Colon (tissue), 2 donors: ENCODE measurements at regions not wholly inside any gene's neighbourhood (a gene's known extent, or its start where the extent isn't known, plus 50 kb on each side); places are given as distances from the start of the nearest gene placed in this dataset.
"Not testable (repeated sequence)": the region's sequence is repeated elsewhere in the genome, so short reads cannot be mapped to it uniquely, and the experiment has no call there.

Source experiments
- FAIRE-seq: peaks from 2 replicates; lab custom pipeline; 2012; peaks lifted over from hg19 to GRCh38; lab: Jason Lieb, UNC
- donor health status: control.
- donor health status: control.

DNA sequence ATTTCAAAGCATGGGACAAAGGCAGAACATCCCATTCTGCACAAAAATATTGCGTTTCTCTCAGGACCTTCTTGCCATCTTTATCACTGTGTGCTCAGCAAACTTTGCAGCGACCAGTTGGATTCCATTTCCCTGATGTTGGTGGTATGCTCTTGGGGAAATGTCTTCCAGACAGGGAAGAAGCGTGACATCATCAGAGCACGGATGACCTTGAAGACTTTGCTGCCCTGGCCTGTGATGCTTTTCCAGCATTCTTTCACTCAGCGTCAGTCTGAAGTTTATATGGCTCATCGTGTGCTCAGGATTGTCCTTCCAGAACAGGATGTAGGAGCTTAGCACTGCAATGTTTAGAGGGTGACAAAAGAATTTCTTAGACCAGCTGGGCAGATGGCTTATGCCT, 131.4 kb upstream of the F3 start:
- no peak for FAIRE-seq

DNA sequence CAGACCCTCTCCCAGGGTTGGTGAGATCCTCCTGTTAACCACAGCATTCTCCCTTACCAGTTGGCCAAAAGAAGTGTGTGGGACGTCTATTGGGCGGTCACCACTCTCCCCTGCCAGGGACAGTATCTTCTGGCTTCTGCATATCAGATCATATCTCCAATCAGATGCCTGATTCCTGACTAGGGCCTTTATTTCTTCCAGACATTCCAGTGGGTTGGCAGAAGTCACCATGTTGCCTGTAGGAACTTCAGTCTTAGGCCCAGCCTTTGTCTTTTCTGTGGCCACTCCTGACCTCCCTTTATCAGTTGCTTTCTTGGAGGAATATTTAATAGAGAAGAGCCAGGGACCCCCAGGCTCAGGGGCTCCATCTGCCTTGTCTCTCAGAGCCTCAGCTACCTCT, 130.4 kb upstream of the F3 start:
- FAIRE-seq, result no peak

DNA sequence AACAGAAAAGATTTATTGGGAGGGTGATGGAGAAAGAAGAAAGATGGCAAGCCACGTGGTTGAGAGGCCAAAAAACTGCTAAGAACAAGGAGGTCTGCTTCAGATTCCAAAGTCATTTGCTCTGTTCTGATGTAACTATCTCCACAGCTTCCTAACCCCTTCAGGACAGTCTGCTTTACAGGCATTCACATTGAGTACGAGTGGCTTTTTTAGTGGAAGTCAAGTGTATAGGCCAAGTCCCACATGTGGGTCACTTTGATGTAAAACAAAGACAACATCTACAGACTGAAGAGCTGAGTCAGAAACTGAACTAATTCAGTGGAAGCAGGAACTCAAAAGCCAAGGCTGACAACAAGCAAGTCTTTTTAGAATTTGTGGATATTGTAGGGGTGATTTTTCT, 128.7 kb upstream of the F3 start:
- FAIRE-seq, result no peak

DNA sequence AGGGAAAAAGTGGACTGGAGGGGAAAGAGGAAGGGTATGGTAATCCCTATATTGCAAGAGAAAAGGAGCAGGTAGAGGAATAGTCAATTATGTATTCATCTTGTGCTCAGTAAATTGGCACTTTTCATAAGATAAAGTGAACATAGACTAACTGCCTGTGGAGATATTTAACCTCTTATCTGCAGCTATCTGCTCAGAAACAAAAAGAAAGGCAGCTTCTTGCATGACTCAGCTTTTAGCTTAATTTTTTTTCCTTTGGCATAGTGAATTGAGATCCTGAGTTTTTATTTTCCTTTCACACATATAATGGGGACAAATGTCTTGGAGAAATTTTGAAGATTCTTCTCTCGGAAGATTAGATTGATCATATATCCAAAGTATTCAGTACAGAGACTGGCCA, 127.6 kb upstream of the F3 start:
- no peak for FAIRE-seq

DNA sequence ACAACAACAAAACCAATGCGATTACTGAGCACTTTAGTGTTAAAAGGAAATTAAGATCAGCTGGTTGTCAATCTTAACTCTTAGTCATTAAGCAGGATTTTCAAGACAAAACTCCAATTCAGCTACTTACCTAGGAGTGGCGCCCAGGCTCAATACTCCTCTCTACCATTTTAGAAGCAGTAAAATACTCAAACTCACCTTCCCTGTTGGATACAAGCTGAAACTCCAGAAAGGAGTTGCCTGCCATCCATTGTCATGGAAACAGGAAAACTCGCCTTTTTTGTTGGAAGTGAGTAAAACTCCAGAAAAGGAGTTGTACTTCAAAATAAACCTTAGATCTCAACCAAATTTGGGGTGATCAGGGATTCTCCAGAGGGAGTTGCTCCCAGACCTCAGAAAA, 127.0 kb upstream of the F3 start:
- no peak for FAIRE-seq

DNA sequence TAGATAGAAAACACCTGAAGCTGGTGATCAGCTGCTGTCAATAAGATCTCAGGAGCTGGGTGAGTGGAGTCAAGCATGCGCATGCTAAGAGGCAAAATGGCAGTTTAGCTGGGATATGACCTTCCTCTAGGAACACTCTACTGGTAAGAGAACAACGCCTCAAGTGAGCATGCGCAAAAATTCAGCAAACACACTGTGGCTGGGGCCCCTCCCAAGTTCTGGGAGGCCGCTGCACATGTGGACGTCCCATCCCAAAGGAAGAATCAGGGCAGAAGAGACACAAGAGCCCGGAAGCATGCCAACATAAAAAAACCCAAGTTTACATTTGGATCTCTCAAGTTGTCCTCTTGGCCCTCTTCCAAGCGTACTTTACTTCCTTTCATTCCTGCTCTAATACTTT, 126.3 kb upstream of the F3 start:
- no peak for FAIRE-seq

DNA sequence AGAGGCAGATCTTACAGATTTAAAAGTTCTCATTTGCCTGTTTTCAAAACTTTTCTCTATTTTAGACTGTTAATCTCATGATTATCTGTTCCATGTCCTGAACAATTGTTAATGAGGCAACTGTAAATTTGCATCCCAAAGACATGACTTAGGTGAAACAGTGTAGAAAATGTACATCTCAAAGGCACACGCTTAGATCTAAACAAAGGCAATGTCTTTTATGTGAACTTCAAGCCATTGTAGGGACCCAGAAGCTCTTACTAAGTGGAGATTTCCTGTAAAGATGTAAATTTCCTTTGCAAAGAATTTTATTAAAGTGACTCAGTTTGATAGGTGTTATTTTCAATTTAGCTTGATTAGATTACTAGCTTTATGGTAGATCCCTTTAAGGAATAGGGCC, 125.2 kb upstream of the F3 start:
- FAIRE-seq, result no peak

DNA sequence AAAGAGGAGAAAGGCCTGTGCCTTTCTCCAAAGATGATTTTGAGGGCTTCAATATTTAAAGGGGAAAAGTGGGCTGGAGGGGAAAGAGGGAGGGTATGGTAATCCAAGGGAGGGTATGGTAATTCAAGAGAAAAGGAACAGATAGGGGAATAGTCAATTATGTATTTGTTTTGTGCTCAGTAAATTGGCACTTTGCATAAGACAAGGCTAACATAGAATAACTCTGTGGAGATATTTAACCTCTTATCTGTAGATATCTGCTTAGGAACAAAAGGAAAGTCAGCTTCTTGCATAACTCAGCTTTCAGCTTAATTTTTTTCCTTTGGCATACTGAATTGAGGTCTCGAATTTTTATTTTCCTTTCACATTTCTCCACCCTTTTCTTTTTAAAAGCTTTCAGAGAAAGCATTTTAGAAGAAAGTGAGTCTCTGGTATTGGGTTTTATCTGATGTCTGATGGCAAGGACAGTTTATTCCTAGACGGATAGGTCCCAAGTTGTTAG, 119.9 kb upstream of the F3 start:
- FAIRE-seq, result no peak

DNA sequence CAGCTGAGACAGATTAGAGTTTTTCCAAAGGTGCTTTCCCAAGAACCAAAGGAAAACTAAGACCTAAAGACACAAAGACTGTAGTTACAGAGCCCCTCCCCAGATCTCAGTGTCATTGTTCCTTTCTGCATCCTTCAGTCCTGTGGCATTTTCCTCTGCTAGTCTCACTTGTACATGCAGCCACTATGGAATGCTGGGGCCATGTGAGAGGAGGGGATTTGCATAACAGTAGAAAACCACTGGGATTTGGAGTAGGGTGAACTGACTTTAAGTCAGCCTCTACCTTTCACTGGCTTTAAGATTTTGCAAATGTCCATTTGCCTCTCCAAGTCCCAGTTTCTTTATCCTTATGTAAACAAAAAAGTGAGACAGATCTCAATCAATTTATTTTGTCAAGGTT, 119.4 kb upstream of the F3 start:
- no peak for FAIRE-seq

DNA sequence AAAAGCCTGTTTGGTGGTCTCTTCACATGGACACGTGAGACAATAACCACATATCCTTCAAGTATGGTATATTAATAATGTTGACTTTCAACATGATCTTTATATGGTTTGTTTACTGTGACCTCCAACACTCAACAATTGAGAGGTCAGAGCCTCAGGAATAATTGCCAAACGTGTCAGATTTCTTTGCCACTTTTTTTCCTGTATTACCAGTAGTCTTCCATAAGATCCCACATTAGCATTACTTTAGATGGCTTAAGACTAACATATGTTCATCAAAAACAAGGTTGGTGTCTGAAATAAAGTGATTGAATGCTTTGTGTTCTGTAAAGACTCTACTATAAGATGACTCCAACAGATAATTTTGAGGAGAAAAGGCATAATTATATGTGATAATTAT, 118.7 kb upstream of the F3 start:
- FAIRE-seq, result no peak

DNA sequence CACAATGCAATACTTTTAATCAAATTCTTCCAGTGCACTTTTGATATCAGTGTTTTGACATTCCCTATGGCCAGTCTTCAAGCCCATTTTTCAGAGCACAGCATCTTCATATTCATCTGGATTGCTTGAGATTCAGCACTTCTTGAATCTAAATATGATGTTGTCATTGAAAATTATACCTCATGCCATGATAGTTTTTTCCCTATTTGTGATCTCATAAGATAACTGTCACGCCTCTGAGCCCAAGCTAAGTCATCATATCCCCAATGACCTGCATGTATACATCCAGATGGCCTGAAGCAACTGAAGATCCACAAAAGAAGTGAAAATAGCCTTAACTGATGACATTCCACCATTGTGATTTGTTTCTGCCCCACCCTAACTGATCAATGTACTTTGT, 117.6 kb upstream of the F3 start:
- FAIRE-seq, result not testable (repeated sequence)

DNA sequence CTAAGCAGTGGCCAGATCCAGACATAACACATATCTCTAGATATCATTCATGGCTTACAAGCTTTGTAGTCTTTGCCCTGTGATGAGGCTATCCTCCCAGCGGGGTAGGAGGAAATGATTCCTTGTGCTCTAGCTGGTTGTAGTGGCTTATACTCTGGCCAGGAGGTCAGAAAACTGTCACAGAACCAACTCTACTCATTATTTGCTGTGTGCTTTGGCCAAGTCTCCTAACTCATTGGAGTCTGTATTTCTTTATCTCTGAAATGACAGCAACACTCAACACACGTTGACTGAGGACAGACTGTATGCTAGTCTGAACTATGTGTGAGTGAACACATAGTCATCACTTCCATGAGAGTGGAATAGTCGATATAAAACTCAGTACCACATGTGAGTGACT, 116.7 kb upstream of the F3 start:
- FAIRE-seq, result no peak

DNA sequence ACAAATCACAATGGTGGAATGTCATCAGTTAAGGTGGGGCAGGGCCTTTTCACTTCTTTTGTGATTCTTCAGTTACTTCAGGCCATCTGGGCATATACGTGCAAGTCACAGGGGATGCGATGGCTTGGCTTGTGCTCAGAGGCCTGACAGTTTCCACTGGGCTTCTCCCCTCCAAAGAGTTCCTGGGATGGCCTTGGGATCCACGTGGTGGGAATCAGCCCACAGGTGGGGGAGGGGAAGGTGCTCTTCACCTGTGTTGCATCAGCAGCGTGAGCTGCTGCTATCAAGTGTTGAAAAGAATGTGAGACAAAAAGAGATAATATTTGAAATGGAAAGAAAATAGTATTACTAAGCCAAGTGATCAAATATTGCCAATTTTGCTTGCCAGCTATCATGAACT, 116.2 kb upstream of the F3 start:
- not testable (repeated sequence) for FAIRE-seq

DNA sequence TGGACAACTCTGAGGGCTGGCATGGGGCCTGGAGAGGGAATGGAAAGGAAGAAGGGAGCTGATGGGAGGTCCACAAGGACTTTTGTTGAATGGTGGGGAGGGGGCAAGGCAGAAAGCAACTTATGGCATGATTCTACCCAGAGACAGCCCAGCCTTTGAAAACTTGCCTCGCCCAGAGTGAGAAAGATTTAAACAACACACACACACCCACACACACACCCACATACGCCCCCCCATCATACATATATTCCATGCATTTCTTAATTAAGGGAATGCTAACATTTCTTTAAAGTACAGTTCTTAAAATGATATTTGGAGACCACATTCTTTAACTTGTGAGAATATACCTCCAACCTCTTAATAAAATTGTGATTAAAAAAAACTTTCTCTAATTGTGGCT, 115.4 kb upstream of the F3 start:
- FAIRE-seq, result no peak

DNA sequence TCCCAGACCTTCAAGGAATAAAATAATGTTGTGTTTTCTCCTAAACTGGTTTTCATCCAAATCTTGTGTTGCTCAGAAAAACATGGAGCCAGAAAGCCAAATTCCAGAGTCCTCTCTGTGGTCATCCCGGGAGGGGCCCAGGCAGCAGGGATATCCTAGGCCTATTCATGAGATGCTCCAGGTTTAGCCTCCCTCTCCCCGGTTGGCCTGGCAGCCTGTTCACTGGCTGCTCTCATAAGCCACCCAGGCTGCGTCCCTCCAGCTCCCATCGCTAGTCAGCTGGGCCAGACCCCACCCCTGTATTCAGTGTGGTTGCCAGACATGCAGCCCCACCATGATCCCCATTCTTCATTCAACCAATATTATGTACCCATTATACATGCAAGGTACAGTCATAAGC, 113.4 kb upstream of the F3 start:
- FAIRE-seq, result no peak

DNA sequence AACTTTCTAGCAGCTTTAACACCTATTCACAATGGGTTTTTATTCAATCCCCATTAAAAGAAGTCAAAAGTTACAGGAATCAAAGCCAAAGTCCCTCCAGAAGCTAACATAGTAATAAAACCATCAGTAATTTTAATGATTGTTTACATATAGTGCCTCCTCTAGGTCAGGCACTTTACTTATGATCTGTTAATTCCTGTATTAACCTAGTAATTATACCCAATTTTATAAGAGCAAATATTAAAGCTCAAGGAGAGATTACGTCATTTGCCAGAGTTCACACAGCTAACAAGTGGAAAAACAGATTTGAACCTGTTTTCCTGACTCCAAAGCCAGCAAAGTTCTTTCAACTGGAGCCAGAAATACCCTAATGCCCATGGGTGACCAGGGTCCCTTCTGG, 112.9 kb upstream of the F3 start:
- no peak for FAIRE-seq

DNA sequence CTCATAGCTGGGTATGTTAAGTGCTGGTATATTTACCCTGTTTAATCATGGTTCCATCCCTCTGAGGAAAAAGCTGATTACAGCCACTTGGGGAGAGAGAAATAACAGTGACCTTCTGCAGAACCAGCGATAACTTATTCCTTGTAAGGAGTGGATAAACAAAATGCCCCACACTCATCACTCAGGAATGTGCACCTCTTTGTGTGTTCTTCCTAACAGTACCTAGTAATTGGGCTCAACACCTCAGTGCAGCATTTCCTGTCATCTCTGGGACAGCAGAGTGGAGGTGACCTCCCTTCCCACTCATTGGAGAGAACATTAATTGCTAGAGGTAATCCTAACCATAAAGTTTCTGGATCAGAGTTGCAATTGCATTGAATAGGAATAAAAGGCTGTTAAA, 112.5 kb upstream of the F3 start:
- FAIRE-seq, result no peak

DNA sequence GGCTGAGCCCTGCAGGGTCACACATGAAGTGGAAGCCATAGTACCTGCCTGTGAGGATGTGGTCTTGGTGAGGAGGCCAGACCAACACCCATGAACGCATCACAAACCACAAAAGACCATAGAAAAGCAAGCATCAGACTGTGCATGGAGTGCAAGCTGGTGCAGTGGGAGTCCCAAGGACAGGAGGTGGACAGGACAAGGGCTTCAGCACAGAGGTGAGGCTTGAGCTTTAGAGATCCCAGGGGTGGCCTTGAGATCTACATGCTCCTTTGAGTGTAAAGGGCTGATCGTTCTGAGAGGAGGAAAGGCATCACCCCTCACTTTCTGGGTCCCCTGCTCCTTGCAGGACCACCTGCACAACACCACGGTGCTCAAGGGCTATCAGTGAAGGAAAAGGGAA, 111.9 kb upstream of the F3 start:
- FAIRE-seq, result no peak

DNA sequence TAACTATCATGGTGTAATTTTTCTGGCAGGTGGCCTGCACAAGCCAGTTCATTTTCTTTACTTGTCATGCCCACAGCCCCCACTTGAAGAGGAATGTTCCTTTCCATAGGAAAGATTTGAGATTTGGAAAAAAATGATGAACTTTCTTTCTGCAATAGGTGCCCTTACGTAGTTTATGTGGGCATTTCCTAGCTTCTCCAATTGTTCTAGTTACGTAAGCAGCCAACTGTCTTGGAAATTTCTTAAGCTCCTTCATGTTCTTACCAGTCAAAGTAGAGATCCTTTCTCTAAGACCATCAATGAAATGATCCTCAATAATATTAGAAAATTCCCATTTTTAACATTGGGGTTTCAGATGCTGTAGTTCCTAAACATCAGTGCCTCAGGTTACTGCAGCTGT, 109.5 kb upstream of the F3 start:
- no peak for FAIRE-seq

DNA sequence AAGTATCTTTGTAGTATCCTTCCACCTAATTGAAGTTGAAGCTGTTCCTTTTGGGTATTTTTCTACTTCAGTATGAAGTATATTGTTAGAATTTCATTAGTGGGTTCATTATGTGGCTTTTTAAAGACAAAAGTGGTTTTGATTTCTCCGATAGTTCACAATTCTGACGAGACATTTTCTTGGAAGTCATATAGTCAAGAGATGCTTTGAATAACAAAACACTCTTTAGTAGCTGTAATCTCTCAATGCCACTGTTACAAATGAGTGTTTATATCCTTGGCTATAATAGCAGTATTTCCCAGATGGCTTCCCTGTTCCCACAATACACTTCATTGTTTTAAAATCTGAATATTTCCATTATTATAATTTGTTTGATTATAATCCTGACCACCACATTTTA, 108.7 kb upstream of the F3 start:
- no peak for FAIRE-seq

DNA sequence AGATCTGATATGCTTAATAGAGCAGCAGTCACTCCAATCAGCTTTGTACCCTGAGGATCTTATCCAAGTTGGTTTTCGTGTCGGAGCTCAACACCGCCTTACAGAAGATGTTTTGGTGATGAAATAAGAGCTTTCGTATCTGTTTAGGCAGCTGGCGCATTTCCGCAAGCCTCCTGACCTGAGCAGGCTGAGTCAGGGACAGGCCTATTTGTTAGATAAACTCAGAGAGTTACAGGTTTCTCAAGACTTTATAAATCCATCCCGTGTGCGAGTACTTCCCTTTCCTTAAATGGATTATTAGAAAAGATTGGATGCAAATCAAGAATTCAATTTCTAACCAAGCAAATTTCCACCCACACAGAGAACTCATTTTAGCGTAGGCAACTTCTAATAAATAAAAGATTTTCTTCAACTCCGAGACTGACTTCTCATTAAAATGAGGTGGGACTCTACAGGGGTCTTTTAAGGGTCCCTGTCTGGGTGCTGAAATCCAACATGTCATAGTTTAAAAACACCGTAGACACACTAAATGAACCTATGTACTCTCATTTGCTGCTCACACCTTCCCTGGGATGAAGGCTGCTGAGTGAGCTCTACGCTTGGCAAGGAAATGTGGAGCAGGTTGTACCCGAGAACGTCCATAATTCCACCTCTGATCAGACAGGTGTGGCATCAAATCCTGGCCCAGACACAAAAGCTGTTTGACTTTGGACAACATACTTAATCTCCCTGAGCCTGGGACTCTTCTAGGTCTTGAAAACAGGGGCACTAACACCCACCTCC, 106.9 kb upstream of the F3 start:
- FAIRE-seq, result no peak

DNA sequence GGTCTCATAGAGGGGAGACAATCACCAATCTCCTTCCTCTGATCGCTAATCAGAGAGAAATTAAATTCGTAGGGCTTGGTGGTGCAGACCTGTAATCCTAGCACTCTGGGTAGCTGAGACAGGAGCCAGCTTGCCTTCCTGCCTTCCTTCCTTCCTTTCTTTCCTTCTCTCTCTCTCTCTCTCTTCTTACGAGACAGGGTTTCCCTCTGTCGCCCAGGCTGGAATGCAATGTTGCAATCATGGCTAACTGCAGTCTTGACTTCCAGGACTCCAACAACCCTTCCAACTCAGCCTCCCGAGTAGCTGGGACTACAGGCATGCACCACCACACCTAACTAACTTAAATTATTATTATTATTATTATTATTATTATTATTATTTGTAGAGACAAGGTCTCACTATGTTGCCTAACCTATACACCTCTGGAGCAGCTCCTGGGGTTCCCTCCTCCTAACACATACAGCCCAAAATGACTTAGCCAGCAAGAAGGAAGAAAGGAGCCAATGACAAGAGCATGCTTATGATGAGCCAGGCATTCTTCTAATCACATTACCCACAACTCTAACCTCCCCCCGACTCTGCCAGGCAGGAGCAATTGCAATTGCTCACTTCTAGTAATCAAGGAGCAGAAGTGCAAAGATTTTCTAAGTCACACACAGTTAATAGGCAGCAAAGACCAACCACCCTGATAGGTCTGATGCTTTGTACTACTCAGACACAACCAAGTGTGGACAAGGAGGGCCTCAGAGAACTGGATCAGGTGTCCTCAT, 105.4 kb upstream of the F3 start:
- FAIRE-seq, result no peak

DNA sequence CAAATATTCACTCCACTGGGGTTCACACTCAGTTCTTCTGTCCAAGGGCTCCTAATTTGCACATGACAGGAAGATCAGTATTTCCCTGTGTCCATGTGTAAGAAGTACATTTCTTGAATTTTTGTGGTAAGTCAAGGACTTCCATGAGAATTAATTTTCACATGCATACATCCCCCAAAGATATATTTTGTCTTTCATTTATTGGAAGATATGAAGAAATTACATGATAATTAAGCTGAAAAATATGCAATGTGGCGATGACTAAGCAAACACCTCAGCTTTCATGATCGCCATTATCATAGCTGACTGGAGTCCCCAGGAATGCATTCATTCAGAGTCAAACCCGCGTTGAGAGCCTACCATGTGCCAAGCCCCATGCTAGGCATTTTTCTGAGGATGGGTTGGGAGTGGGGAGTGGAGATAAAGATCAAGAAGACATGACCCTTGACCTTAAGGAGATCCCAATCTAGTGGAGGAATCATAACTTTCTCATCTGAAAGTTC, 104.6 kb upstream of the F3 start:
- FAIRE-seq, result no peak

DNA sequence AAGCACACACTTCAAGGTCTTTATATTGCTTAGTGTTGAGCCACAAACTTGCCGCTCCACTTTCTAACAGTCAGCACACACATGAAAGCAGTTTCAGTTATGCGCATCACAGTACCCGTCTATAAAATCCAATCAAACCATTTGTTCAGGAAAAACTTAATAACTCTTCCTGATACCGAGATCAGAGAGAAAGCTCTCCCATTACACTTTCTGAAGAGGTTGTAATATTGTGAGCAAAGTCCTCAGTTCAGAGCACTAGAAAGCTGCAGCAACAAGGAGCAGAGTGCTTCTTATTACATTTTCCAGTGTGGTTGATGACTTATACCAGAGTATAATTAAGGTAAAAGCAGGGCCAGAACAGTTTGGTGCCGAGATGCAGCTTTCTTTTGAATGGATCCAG, 102.8 kb upstream of the F3 start:
- no peak for FAIRE-seq
